GM13977 (cell line): ENCODE measurements at regions not wholly inside any gene's neighbourhood (a gene's known extent, or its start where the extent isn't known, plus 50 kb on each side); places are given as distances from the start of the nearest gene placed in this dataset.

Source experiments
- DNase-seq: peaks from one replicate; pipeline ENCODE4 v3.0.0; 2012; ENCODE audit warnings: low spot score
- in situ Hi-C: fragments of 300-500 bp; cut with MboI; formaldehyde crosslinking; loops from one replicate; pipeline ENCODE4 v1.12.0; 2022; ENCODE audit warnings: low sequenced_read_pairs, low pct_unique_long_range_greater_than_20kb, mixed read lengths, inconsistent platforms; ENCODE audit not compliant: unreplicated experiment
- TF ChIP-seq, protein P1 (sequence below): IDR thresholded peaks from 2 replicates; pipeline ENCODE4 v1.5.1; 2012; ENCODE audit warnings: mild to moderate bottlenecking, control low read depth; ENCODE audit not compliant: insufficient read depth; ENCODE audit errors: extremely low read depth, missing control alignments

- in situ Hi-C loops, result no loop called here
- DNase-seq, result no peak
- TF ChIP-seq, protein P1, sequence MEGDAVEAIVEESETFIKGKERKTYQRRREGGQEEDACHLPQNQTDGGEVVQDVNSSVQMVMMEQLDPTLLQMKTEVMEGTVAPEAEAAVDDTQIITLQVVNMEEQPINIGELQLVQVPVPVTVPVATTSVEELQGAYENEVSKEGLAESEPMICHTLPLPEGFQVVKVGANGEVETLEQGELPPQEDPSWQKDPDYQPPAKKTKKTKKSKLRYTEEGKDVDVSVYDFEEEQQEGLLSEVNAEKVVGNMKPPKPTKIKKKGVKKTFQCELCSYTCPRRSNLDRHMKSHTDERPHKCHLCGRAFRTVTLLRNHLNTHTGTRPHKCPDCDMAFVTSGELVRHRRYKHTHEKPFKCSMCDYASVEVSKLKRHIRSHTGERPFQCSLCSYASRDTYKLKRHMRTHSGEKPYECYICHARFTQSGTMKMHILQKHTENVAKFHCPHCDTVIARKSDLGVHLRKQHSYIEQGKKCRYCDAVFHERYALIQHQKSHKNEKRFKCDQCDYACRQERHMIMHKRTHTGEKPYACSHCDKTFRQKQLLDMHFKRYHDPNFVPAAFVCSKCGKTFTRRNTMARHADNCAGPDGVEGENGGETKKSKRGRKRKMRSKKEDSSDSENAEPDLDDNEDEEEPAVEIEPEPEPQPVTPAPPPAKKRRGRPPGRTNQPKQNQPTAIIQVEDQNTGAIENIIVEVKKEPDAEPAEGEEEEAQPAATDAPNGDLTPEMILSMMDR, result no peak
These were observed 492.6 kb downstream of the MIAT start for GRCh38 chr22:27149921-27150543.

GRCh38 chr22:27150544-27150941 lies 493.2 kb downstream of the MIAT start:
- TF ChIP-seq, protein P1, result no peak
- DNase-seq, result no peak
- in situ Hi-C loops, result no loop called here

- in situ Hi-C loops, result no loop called here
- TF ChIP-seq, protein P1, result no peak
- no peak for DNase-seq
These were observed 494.0 kb downstream of the MIAT start for GRCh38 chr22:27151407-27151806.

GRCh38 chr22:27152033-27152432 lies 494.6 kb downstream of the MIAT start:
- TF ChIP-seq, protein P1, result no peak
- in situ Hi-C loops, result no loop called here
- DNase-seq, result no peak

DNA sequence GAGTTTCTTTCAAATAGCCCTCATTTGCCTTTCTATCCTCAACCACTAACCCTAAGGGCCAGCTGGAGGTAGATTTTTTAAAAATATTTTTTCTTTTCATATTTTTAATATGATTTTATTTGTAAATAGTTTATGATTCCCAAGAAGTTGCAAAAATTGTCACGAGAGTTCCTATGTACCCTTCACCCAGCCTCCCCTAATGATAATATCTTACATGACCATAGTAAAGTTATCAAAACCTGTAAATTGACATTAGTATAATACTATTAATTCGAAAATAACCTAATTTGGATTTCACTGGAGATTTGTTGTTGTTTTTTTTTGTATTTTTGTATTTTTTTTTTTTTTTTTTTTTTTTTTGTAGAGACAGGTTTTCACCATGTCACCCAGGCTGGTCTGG lies 495.5 kb downstream of the MIAT start:
- no peak for DNase-seq
- in situ Hi-C loops, result no loop called here

GRCh38 chr22:27153386-27153785 lies 496.0 kb downstream of the MIAT start:
- DNase-seq, result no peak

More for the DNA sequence above, 495.5 kb downstream of the MIAT start:
- TF ChIP-seq, protein P1, result no peak

More at GRCh38 chr22:27153386-27153785, 496.0 kb downstream of the MIAT start:
- in situ Hi-C loops, result no loop called here
- TF ChIP-seq, protein P1, result no peak
